ENCODE measurements at regions not wholly inside any gene's neighbourhood (a gene's known extent, or its start where the extent isn't known, plus 50 kb on each side); places are given as distances from the start of the nearest gene placed in this dataset.

GRCh38 chr11:36928621-36929020 is 330.6 kb upstream of the RAG2 start:
- TF ChIP-seq, protein P1, sequence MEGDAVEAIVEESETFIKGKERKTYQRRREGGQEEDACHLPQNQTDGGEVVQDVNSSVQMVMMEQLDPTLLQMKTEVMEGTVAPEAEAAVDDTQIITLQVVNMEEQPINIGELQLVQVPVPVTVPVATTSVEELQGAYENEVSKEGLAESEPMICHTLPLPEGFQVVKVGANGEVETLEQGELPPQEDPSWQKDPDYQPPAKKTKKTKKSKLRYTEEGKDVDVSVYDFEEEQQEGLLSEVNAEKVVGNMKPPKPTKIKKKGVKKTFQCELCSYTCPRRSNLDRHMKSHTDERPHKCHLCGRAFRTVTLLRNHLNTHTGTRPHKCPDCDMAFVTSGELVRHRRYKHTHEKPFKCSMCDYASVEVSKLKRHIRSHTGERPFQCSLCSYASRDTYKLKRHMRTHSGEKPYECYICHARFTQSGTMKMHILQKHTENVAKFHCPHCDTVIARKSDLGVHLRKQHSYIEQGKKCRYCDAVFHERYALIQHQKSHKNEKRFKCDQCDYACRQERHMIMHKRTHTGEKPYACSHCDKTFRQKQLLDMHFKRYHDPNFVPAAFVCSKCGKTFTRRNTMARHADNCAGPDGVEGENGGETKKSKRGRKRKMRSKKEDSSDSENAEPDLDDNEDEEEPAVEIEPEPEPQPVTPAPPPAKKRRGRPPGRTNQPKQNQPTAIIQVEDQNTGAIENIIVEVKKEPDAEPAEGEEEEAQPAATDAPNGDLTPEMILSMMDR (IDR thresholded peaks at IDR 0.05) = no peak
- no peak for TF ChIP-seq POLR2A (IDR thresholded peaks at IDR 0.05)
